Right atrium auricular region (tissue), 2 donors: ENCODE measurements at regions not wholly inside any gene's neighbourhood (a gene's known extent, or its start where the extent isn't known, plus 50 kb on each side); places are given as distances from the start of the nearest gene placed in this dataset.

Experiments used
- DNase-seq: peaks from one replicate; pipeline ENCODE4 v3.0.0-alpha.2; 2019; ENCODE audit warnings: low spot score
- H3K27ac ChIP-seq, 2 donors: fragments of 200-600 bp; sonication (generic); 1 replicate in 1 of 2; 2 replicates in 1 of 2; pipeline ENCODE4 v1.5.1; 2016 to 2019
- H3K27me3 ChIP-seq, 2 donors: fragments of 200-600 bp; sonication (generic); one replicate each; pipeline versions ENCODE4 v1.5.1 to v1.6.0; 2017 to 2019
- H3K36me3 ChIP-seq: fragments of 200-600 bp; sonication (generic); one replicate; pipeline ENCODE4 v1.5.1; 2016
- H3K4me1 ChIP-seq, 2 donors: fragments of 200-600 bp; sonication (generic); one replicate each; pipeline versions ENCODE4 v1.5.1 to v1.6.0; 2017 to 2019
- H3K4me3 ChIP-seq, 2 donors: fragments of 200-600 bp; sonication (generic); 1 replicate in 1 of 2; 2 replicates in 1 of 2; pipeline ENCODE4 v1.5.1; 2017 to 2019; ENCODE audit warnings: mild to moderate bottlenecking in 1 of 2, moderate library complexity in 1 of 2
- H3K9me3 ChIP-seq, 2 donors: fragments of 200-600 bp; sonication (generic); one replicate each; pipeline ENCODE4 v1.5.1; 2019
- CTCF ChIP-seq, 2 donors: fragments of 200-600 bp; sonication (generic); IDR thresholded peaks; one replicate each; pipeline ENCODE4 v1.5.1; 2019; ENCODE audit warnings: antibody characterized with exemption in 2 of 2

- H3K4me1 ChIP-seq = peaks cover 0 to 15% of the 10 kb centered on the region in 2 donors
- no peak for TF ChIP-seq CTCF (IDR thresholded peaks at IDR 0.05)
- H3K9me3 ChIP-seq = no peaks in the 10 kb centered on the region
- H3K36me3 ChIP-seq = no peaks in the 10 kb centered on the region
- H3K27ac ChIP-seq = peak overlapping the region in 1 of 2 donors; percentile 39
- no peak for DNase-seq
- H3K27me3 ChIP-seq = no peaks in the 10 kb centered on the region
- H3K4me3 ChIP-seq = no peak overlapping the region
These were observed 421.3 kb downstream of the FAT4 start for GRCh38 chr4:125736057-125736456.

DNA sequence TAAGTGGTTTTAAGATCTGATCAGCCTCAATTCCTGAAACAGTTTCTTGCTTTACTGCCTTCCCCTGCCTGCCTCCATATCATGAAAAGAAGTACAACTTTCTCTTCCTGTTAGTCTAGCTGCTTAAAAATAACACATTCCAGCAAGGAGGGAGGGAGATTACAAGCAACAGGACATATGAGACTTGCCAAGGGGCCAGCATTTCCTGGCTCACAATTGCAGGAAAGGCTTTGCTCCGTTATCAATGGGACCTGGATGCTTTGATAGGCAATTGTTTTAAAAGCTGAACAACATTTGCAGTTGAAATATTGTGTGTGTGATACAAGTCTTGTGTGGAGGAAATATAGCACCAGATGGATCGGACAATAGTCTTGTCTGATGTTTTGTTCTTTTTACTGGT, 425.0 kb downstream of the FAT4 start:
- DNase-seq = no peak
- peak overlapping the region in 1 of 2 donors; percentile 2 for H3K27ac ChIP-seq

DNA sequence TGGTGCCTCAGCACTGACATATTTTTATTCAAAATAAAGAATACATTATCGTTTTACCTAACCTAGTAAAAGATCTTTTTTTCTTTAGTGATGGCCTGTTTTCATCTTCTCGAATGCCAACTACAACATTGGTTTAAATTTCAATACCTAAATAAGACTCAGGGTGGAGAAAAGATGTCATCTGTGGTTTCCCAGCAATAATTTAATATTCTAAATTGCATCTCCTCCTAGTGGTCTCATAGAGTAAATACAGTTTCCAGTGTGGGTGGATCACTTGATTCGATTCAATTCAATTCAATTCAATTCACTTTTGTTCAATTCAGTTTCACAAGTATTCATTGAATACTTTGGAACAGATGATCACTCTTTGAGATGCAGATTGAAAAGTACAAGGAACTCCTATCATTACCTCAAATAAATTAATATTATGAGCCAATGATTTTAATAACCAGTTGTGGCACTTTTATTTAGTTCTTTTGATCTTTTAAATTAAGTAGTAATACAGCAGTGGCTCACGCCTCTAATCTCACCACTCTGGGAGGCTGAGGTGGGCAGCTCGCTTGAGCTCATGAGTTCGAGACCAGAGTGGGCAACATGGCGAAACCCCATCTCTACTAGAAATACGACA, 427.2 kb downstream of the FAT4 start:
- peaks cover 0 to 9% of the 10 kb centered on the region in 2 donors for H3K4me1 ChIP-seq
- H3K9me3 ChIP-seq = peaks cover 0 to 4% of the 10 kb centered on the region in 2 donors
- DNase-seq = no peak
- no peaks in the 10 kb centered on the region for H3K27me3 ChIP-seq
- H3K27ac ChIP-seq = no peak overlapping the region
- H3K4me3 ChIP-seq = no peak overlapping the region
- TF ChIP-seq CTCF (IDR thresholded peaks at IDR 0.05) = peak in 1 of 2 donors; percentile 67
- H3K36me3 ChIP-seq = no peaks in the 10 kb centered on the region

More for the DNA sequence above, 425.0 kb downstream of the FAT4 start:
- Histone ChIP-seq H3K9me3 (peaks cover 0 to 4% of the 10 kb centered on the region in 2 donors), H3K36me3 (no peaks in the 10 kb centered on the region), H3K27me3 (no peaks in the 10 kb centered on the region), H3K4me3 (no peak overlapping the region), H3K4me1 (peaks cover 0 to 13% of the 10 kb centered on the region in 2 donors)
- TF ChIP-seq CTCF (IDR thresholded peaks at IDR 0.05) = no peak

- no peaks in the 10 kb centered on the region for H3K27me3 ChIP-seq
- DNase-seq = no peak
- no peak overlapping the region for H3K4me3 ChIP-seq
- peaks cover 0 to 4% of the 10 kb centered on the region in 2 donors for H3K9me3 ChIP-seq
- H3K4me1 ChIP-seq = peaks cover 0 to under 1% of the 10 kb centered on the region in 2 donors
- no peak overlapping the region for H3K27ac ChIP-seq
- no peaks in the 10 kb centered on the region for H3K36me3 ChIP-seq
- no peak for TF ChIP-seq CTCF (IDR thresholded peaks at IDR 0.05)
These were observed 430.2 kb downstream of the FAT4 start for GRCh38 chr4:125744891-125745364.

DNA sequence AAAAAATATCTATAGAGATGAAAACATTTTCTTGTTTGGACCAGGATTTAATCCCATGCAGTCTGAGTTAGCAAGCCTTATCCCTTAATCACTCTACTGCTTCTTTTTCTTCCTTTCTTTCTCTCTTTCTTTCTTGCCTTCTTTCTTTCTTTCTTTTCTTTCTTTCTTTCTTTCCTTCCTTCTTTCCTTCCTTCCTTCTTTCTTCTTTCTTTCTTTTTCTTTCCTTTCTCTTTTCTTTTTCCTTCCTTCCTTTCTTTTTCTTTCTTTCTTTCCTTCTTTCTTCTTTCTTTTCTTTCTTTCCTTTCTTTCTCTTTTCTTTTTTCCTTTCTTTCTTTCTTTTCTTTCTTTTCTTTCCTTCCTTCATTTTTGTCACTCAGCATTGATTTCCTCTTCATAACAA, 434.6 kb downstream of the FAT4 start:
- H3K9me3 ChIP-seq = no peaks in the 10 kb centered on the region
- no peak for DNase-seq
- H3K4me3 ChIP-seq = no peak overlapping the region
- TF ChIP-seq CTCF (IDR thresholded peaks at IDR 0.05) = no peak
- H3K36me3 ChIP-seq = no peaks in the 10 kb centered on the region
- H3K27me3 ChIP-seq = no peaks in the 10 kb centered on the region
- no peaks in the 10 kb centered on the region for H3K4me1 ChIP-seq
- H3K27ac ChIP-seq = no peak overlapping the region

- Histone ChIP-seq H3K36me3 (no peaks in the 10 kb centered on the region), H3K27me3 (no peaks in the 10 kb centered on the region), H3K4me1 (no peaks in the 10 kb centered on the region), H3K9me3 (no peaks in the 10 kb centered on the region), H3K4me3 (no peak overlapping the region), H3K27ac (no peak overlapping the region)
- TF ChIP-seq CTCF (IDR thresholded peaks at IDR 0.05) = no peak
- DNase-seq = no peak
These were observed 435.6 kb downstream of the FAT4 start for GRCh38 chr4:125750399-125750798.
